Vagina (tissue), 2 donors: ENCODE measurements at regions not wholly inside any gene's neighbourhood (a gene's known extent, or its start where the extent isn't known, plus 50 kb on each side); places are given as distances from the start of the nearest gene placed in this dataset.
"Not testable (repeated sequence)": the region's sequence is repeated elsewhere in the genome, so short reads cannot be mapped to it uniquely, and the experiment has no call there.

ENCODE experiments used
- DNase-seq, 2 donors: peaks; one replicate each; pipeline ENCODE4 v3.0.0-alpha.2; 2017; ENCODE audit errors: extremely low spot score in 2 of 2
- H3K27ac ChIP-seq: fragments of 200-600 bp; sonication (generic); one replicate; pipeline ENCODE4 v1.5.1; 2019
- H3K27me3 ChIP-seq: fragments of 200-600 bp; sonication (generic); one replicate; pipeline ENCODE4 v1.5.1; 2019
- H3K36me3 ChIP-seq, 2 donors: fragments of 200-600 bp; sonication (generic); one replicate each; pipeline ENCODE4 v1.5.1; 2017 to 2019
- H3K4me1 ChIP-seq: fragments of 200-600 bp; sonication (generic); one replicate; pipeline ENCODE4 v1.5.1; 2019
- H3K4me3 ChIP-seq, 2 donors: fragments of 200-600 bp; sonication (generic); 1 replicate in 1 of 2; 2 replicates in 1 of 2; pipeline ENCODE4 v1.5.1; 2016 to 2019
- H3K9me3 ChIP-seq: fragments of 200-600 bp; sonication (generic); one replicate; pipeline ENCODE4 v1.5.1; 2019
- POLR2A ChIP-seq, 2 donors: fragments of 450-650 bp; IDR thresholded peaks; one replicate each; pipeline ENCODE4 v1.6.1; 2017; ENCODE audit warnings: antibody characterized with exemption in 2 of 2, mild to moderate bottlenecking in 2 of 2, moderate library complexity in 2 of 2
- POLR2AphosphoS5 ChIP-seq, 2 donors: sonication (generic); formaldehyde crosslinking; IDR thresholded peaks; one replicate each; pipeline ENCODE4 v1.9.0; 2017; ENCODE audit warnings: antibody characterized with exemption in 2 of 2, mild to moderate bottlenecking in 2 of 2, low read depth in 1 of 2; ENCODE audit not compliant: insufficient read depth in 1 of 2
- intact Hi-C: fragments of 100-400 bp; cut with DNase I; formaldehyde crosslinking; loops from one replicate; pipeline ENCODE4 v1.15.1; 2023
- TF ChIP-seq, protein P1 (sequence below), 3 experiments: fragments of 450-650 bp in 2 of 3; fragments of 200-600 bp in 1 of 3; sonication (generic) in 1 of 3; IDR thresholded peaks; one replicate each; pipeline ENCODE4 v1.5.1; 2017 to 2019; ENCODE audit warnings: antibody characterized with exemption in 3 of 3, mild to moderate bottlenecking in 2 of 3, moderate library complexity in 2 of 3

DNA sequence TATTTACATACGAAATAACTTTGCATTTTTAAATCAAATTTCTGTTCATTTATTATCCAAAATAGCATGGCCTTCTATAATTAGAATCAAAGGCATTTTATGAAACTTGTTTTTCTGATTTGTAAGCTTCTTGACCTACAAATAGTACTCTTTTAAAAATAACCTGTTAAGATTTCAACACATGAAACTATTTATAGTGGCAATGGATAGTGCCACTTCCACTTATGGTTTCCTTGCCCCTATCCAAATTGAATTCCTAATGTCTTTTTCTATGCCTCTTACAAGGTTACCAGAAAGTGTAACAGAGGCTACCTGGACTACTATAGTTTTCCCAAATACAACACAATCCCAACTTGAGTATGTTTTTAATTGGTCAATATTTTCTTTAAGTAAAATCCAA lies 263.5 kb downstream of the SEMA3D start:
- H3K27me3 ChIP-seq: no peaks in the 10 kb centered on the region
- no peak for DNase-seq
- no peaks in the 10 kb centered on the region for H3K4me1 ChIP-seq
- H3K9me3 ChIP-seq: no peaks in the 10 kb centered on the region
- TF ChIP-seq, protein P1, sequence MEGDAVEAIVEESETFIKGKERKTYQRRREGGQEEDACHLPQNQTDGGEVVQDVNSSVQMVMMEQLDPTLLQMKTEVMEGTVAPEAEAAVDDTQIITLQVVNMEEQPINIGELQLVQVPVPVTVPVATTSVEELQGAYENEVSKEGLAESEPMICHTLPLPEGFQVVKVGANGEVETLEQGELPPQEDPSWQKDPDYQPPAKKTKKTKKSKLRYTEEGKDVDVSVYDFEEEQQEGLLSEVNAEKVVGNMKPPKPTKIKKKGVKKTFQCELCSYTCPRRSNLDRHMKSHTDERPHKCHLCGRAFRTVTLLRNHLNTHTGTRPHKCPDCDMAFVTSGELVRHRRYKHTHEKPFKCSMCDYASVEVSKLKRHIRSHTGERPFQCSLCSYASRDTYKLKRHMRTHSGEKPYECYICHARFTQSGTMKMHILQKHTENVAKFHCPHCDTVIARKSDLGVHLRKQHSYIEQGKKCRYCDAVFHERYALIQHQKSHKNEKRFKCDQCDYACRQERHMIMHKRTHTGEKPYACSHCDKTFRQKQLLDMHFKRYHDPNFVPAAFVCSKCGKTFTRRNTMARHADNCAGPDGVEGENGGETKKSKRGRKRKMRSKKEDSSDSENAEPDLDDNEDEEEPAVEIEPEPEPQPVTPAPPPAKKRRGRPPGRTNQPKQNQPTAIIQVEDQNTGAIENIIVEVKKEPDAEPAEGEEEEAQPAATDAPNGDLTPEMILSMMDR (IDR thresholded peaks at IDR 0.05): no peak
- TF ChIP-seq POLR2A (IDR thresholded peaks at IDR 0.05) (no peak), POLR2AphosphoS5 (IDR thresholded peaks at IDR 0.05; ENCODE audit: insufficient read depth in 1 of 2, low read depth in 1 of 2) (no peak)
- intact Hi-C loops: no loop called here
- no peak overlapping the region for H3K4me3 ChIP-seq
- no peak overlapping the region for H3K27ac ChIP-seq
- no peaks in the 10 kb centered on the region for H3K36me3 ChIP-seq

DNA sequence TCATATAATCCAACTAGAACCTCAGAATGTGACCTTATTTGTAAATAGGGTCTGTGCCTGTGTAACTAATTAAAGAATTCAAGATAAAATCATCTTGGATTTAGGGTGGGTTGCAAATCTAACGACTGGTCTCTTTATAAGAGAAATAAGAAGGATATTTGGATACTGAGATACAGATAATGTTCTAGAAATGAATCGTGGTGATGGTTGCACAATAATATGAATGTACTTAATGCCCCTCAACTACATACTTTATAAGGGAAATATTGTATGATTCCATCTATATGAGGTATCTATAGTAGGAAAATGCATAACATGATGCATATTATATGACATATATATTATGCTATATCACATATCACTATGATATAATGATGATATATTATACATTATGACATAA lies 265.7 kb downstream of the SEMA3D start:
- Histone ChIP-seq H3K4me3 (no peak overlapping the region), H3K27me3 (no peaks in the 10 kb centered on the region), H3K9me3 (no peaks in the 10 kb centered on the region), H3K4me1 (no peaks in the 10 kb centered on the region), H3K27ac (no peak overlapping the region), H3K36me3 (no peaks in the 10 kb centered on the region)
- TF ChIP-seq POLR2A (IDR thresholded peaks at IDR 0.05) (no peak), POLR2AphosphoS5 (IDR thresholded peaks at IDR 0.05; ENCODE audit: insufficient read depth in 1 of 2, low read depth in 1 of 2) (no peak)
- TF ChIP-seq, protein P1 (IDR thresholded peaks at IDR 0.05): no peak
- intact Hi-C loops: no loop called here
- DNase-seq: no peak

DNA sequence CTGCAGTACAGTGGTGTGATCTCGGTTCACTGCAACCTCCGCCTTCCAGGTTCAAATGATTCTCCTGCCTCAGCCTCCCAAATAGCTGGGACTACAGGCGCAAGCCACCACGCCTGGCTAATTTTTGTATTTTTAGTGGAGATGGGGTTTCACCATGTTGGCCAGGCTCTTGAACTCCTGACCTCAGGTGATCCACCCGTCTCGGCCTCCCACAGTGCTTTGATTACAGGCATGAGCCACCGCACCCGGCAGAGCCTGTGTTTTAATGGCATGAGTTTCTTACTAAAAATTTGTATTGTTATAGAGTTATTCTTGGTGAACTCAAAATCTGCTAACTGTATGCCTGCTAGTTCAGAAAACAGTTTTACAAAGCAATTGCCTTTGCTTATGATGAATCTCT lies 269.9 kb downstream of the SEMA3D start:
- H3K4me1 ChIP-seq, H3K36me3 ChIP-seq, H3K9me3 ChIP-seq, intact Hi-C loops, H3K27ac ChIP-seq, DNase-seq, H3K27me3 ChIP-seq, H3K4me3 ChIP-seq: not testable (repeated sequence)

DNA sequence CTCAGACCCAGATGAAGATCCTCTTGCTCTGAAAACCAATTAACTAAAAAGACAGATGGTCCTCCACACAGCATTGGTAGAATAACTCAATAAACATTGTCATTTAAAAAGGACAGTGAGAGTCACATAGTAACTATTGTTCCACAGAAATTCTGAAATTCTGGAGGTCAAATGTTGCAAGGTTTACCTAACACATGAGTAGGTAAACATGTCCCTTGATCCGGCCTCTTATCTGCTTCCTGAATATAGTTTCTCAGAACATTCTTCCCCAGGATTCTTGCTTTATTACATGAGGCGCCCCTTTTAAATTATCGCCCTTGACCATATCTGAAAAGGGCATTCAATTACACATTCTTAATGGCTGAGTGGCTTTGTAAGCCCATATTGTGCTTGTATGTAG lies 270.7 kb downstream of the SEMA3D start:
- H3K36me3 ChIP-seq: no peaks in the 10 kb centered on the region
- no peak overlapping the region for H3K27ac ChIP-seq
- no peak overlapping the region for H3K4me3 ChIP-seq
- no peaks in the 10 kb centered on the region for H3K27me3 ChIP-seq
- DNase-seq: no peak
- H3K9me3 ChIP-seq: no peaks in the 10 kb centered on the region
- no peak for TF ChIP-seq POLR2AphosphoS5 (IDR thresholded peaks at IDR 0.05; ENCODE audit: insufficient read depth in 1 of 2, low read depth in 1 of 2)
- TF ChIP-seq POLR2A (IDR thresholded peaks at IDR 0.05): no peak
- TF ChIP-seq, protein P1 (IDR thresholded peaks at IDR 0.05): no peak
- H3K4me1 ChIP-seq: no peaks in the 10 kb centered on the region
- intact Hi-C loops: no loop called here

DNA sequence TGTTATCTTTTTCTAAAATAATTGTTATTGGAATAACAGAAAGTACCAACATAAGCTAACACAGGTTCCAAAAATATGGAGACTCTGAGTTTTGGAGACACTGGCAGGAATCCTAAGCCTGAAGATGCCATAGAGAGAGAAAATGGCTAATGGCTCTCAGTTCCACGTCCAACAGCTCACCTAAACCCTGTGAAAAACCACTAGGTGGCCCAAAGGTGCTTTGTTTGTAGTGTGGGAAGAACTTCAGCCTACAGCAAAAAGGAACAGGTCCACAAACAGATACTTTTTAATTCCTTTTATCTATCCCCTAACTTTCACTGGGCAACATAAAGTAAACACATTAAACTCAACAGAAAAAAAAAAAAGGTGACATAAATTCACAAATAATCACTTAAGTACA lies 272.3 kb downstream of the SEMA3D start:
- Histone ChIP-seq H3K4me3 (no peak overlapping the region), H3K9me3 (no peaks in the 10 kb centered on the region), H3K27ac (no peak overlapping the region), H3K36me3 (no peaks in the 10 kb centered on the region), H3K27me3 (no peaks in the 10 kb centered on the region), H3K4me1 (no peaks in the 10 kb centered on the region)
- no peak for DNase-seq
- intact Hi-C loops: no loop called here
- TF ChIP-seq, protein P1 (IDR thresholded peaks at IDR 0.05): no peak
- TF ChIP-seq POLR2AphosphoS5 (IDR thresholded peaks at IDR 0.05; ENCODE audit: insufficient read depth in 1 of 2, low read depth in 1 of 2) (no peak), POLR2A (IDR thresholded peaks at IDR 0.05) (no peak)

DNA sequence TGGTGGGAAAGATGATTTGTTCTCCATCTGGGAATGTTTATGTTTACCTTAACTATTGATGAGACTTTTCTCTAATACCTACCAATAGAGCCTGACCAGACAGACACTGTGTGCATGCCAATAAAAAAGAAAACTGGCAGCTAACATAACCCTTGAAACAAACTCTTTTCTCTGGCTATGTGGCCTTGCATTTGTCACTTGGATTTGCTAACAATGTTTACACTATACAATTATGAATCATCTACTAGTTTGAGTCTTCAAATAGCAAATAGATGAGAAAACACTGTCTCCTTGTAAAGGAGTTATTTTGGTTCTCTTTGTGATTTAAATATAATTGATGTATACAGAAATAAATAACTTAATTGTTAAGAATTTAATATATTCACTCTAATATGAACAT lies 273.1 kb downstream of the SEMA3D start:
- DNase-seq: no peak
- intact Hi-C loops: no loop called here
- Histone ChIP-seq H3K4me3 (no peak overlapping the region), H3K9me3 (no peaks in the 10 kb centered on the region), H3K27me3 (no peaks in the 10 kb centered on the region), H3K27ac (no peak overlapping the region), H3K4me1 (no peaks in the 10 kb centered on the region), H3K36me3 (no peaks in the 10 kb centered on the region)
- TF ChIP-seq POLR2AphosphoS5 (IDR thresholded peaks at IDR 0.05; ENCODE audit: insufficient read depth in 1 of 2, low read depth in 1 of 2) (no peak), POLR2A (IDR thresholded peaks at IDR 0.05) (no peak)
- TF ChIP-seq, protein P1 (IDR thresholded peaks at IDR 0.05): no peak
